GM21423 (cell line): ENCODE measurements at regions not wholly inside any gene's neighbourhood (a gene's known extent, or its start where the extent isn't known, plus 50 kb on each side); places are given as distances from the start of the nearest gene placed in this dataset.
"Not testable (repeated sequence)": the region's sequence is repeated elsewhere in the genome, so short reads cannot be mapped to it uniquely, and the experiment has no call there.

Experiments used
- ATAC-seq: cut with Tn5 transposase; IDR thresholded peaks from one replicate; pipeline ENCODE4 v1.9.1; 2021; ENCODE audit warnings: mild to moderate bottlenecking, moderate library complexity; ENCODE audit not compliant: unreplicated experiment

GRCh38 chr3:148532774-148533173 lies 164.9 kb upstream of the AGTR1 start:
- no peak for ATAC-seq

- no peak for ATAC-seq
These were observed 163.4 kb upstream of the AGTR1 start for GRCh38 chr3:148534089-148534988.

GRCh38 chr3:148535001-148535400 lies 162.7 kb upstream of the AGTR1 start:
- ATAC-seq: no peak

GRCh38 chr3:148540266-148540665 lies 157.4 kb upstream of the AGTR1 start:
- no peak for ATAC-seq

- ATAC-seq: no peak
These were observed 156.9 kb upstream of the AGTR1 start for GRCh38 chr3:148540851-148541250.

- no peak for ATAC-seq
These were observed 150.7 kb upstream of the AGTR1 start for GRCh38 chr3:148546959-148547358.

GRCh38 chr3:148551767-148552260 lies 145.9 kb upstream of the AGTR1 start:
- no peak for ATAC-seq

GRCh38 chr3:148554367-148554766 lies 143.3 kb upstream of the AGTR1 start:
- no peak for ATAC-seq

- no peak for ATAC-seq
These were observed 141.0 kb upstream of the AGTR1 start for GRCh38 chr3:148556664-148557063.

GRCh38 chr3:148577579-148577978 lies 120.1 kb upstream of the AGTR1 start:
- not testable (repeated sequence) for ATAC-seq

GRCh38 chr3:148582126-148582525 lies 115.6 kb upstream of the AGTR1 start:
- ATAC-seq: no peak

- ATAC-seq: no peak
These were observed 113.9 kb upstream of the AGTR1 start for GRCh38 chr3:148583793-148584192.

GRCh38 chr3:148584438-148584837 lies 113.3 kb upstream of the AGTR1 start:
- no peak for ATAC-seq

- no peak for ATAC-seq
These were observed 111.9 kb upstream of the AGTR1 start for GRCh38 chr3:148585671-148586379.

- ATAC-seq: no peak
These were observed 109.4 kb upstream of the AGTR1 start for GRCh38 chr3:148588291-148588690.

- no peak for ATAC-seq
These were observed 106.2 kb upstream of the AGTR1 start for GRCh38 chr3:148591525-148591924.

GRCh38 chr3:148598619-148599018 lies 99.1 kb upstream of the AGTR1 start:
- ATAC-seq: no peak

- no peak for ATAC-seq
These were observed 98.2 kb upstream of the AGTR1 start for GRCh38 chr3:148599481-148599880.

- no peak for ATAC-seq
These were observed 97.3 kb upstream of the AGTR1 start for GRCh38 chr3:148600440-148600839.

- no peak for ATAC-seq
These were observed 96.6 kb upstream of the AGTR1 start for GRCh38 chr3:148600902-148601765.
